Panc1 (cell line): ENCODE measurements at regions not wholly inside any gene's neighbourhood (a gene's known extent, or its start where the extent isn't known, plus 50 kb on each side); places are given as distances from the start of the nearest gene placed in this dataset.
"Not testable (repeated sequence)": the region's sequence is repeated elsewhere in the genome, so short reads cannot be mapped to it uniquely, and the experiment has no call there.

ENCODE experiments used
- ATAC-seq: fragments of 200-7000 bp; cut with Tn5 transposase; 2 replicates; pipeline ENCODE4 v1.9.1; 2020; ENCODE audit warnings: mild to moderate bottlenecking, moderate library complexity
- BruUV-seq: library from RNA; stranded (reverse); fragments of 400-500 nt; replicated peaks from 2 replicates; lab custom pipeline; 2021; lab: Mats Ljungman, UMichigan
- CTCF ChIA-PET: fragments of 300-600 bp; sonication (Branson Sonifier 250); formaldehyde crosslinking; loops from one replicate; lab custom pipeline; 2022; ENCODE audit warnings: antibody characterized with exemption; lab: Charles Lee
- POLR2A ChIA-PET: fragments of 300-600 bp; sonication (Branson Sonifier 250); formaldehyde crosslinking; loops from one replicate; lab custom pipeline; 2022; ENCODE audit warnings: antibody characterized with exemption; lab: Charles Lee
- DNase-seq: peaks from one replicate; pipeline ENCODE4 v3.0.0-alpha.2; 2010; ENCODE audit warnings: low read depth, low spot score
- H3K27ac ChIP-seq: 2 replicates; pipeline ENCODE4 v1.5.1; 2011; ENCODE audit warnings: mild to moderate bottlenecking, low read length, inconsistent platforms
- H3K27me3 ChIP-seq: fragments of 200-500 bp; sonication (Bioruptor generic); 2 replicates; pipeline ENCODE4 v1.6.0; 2014; ENCODE audit warnings: low read length, inconsistent platforms; ENCODE audit not compliant: control insufficient read depth, insufficient read depth
- H3K36me3 ChIP-seq: fragments of 200-500 bp; sonication (Bioruptor generic); 2 replicates; pipeline ENCODE4 v1.5.1; 2014; ENCODE audit warnings: inconsistent platforms, mild to moderate bottlenecking, low read length, moderate library complexity; ENCODE audit not compliant: control insufficient read depth, insufficient read depth
- H3K4me1 ChIP-seq: 2 replicates; pipeline ENCODE4 v1.5.1; 2011; ENCODE audit warnings: inconsistent platforms, mild to moderate bottlenecking, low read length, moderate library complexity; ENCODE audit not compliant: control insufficient read depth, insufficient read depth
- H3K4me3 ChIP-seq, 2 experiments: 2 replicates each; pipeline ENCODE4 v1.5.1; 2011 to 2012; ENCODE audit warnings: low read depth in 2 of 2, low read length in 2 of 2, mild to moderate bottlenecking in 2 of 2, inconsistent platforms in 1 of 2, moderate library complexity in 1 of 2
- H3K9me3 ChIP-seq: fragments of 200-500 bp; sonication (Bioruptor generic); 2 replicates; pipeline ENCODE4 v1.5.1; 2014; ENCODE audit warnings: low read depth, mild to moderate bottlenecking, inconsistent platforms, low read length, moderate library complexity; ENCODE audit not compliant: control insufficient read depth, insufficient read depth
- CTCF ChIP-seq: fragments of 450-650 bp; IDR thresholded peaks from 2 replicates; pipeline ENCODE4 v1.5.1; 2017; ENCODE audit warnings: mild to moderate bottlenecking
- POLR2AphosphoS5 ChIP-seq: IDR thresholded peaks from 2 replicates; pipeline ENCODE4 v1.6.1; 2012; ENCODE audit warnings: mild to moderate bottlenecking, low read depth, low read length, moderate library complexity
- REST ChIP-seq, 2 experiments: IDR thresholded peaks; 2 replicates each; pipeline ENCODE4 v1.6.1; 2011 to 2012; ENCODE audit warnings: low read depth in 2 of 2, control low read depth in 1 of 2, low read length in 1 of 2, mild to moderate bottlenecking in 1 of 2, moderate library complexity in 1 of 2; ENCODE audit not compliant: insufficient read depth in 1 of 2
- SIN3A ChIP-seq: IDR thresholded peaks from 2 replicates; pipeline ENCODE4 v1.6.1; 2012; ENCODE audit warnings: low read depth, mild to moderate bottlenecking, low read length, moderate library complexity, borderline replicate concordance; ENCODE audit not compliant: insufficient read depth
- TCF7L2 ChIP-seq: IDR thresholded peaks from 2 replicates; pipeline ENCODE4 v1.6.1; 2011; ENCODE audit warnings: mild to moderate bottlenecking, low read depth, low read length, inconsistent platforms
- in situ Hi-C: cut with HindIII; loops from 2 replicates; pipeline ENCODE4 v1.10.0; 2016; ENCODE audit warnings: low sequenced_read_pairs, low pct_unique_long_range_greater_than_20kb
- intact Hi-C: fragments of 100-400 bp; cut with micrococcal nuclease; formaldehyde crosslinking; loops from one replicate; pipeline ENCODE4 v1.10.0; 2022; ENCODE audit not compliant: unreplicated experiment

GRCh38 chr4:45229206-45229605 lies 502.9 kb upstream of the GNPDA2 start:
- in situ Hi-C loops (no loop called here), intact Hi-C loops (no loop called here)
- no TSS peak for BruUV-seq
- Histone ChIP-seq H3K27me3 (no peaks in the 10 kb centered on the region), H3K4me1 (no peaks in the 10 kb centered on the region), H3K4me3 (no peak overlapping the region), H3K36me3 (no peaks in the 10 kb centered on the region), H3K27ac (no peak overlapping the region), H3K9me3 (no peaks in the 10 kb centered on the region)
- CTCF ChIA-PET, result no interaction called here
- POLR2A ChIA-PET, result no interaction called here
- DNase-seq (no peak), ATAC-seq (no peak)
- TF ChIP-seq SIN3A, result no peak
- TF ChIP-seq POLR2AphosphoS5, result no peak

- Histone ChIP-seq H3K4me1 (no peaks in the 10 kb centered on the region), H3K27ac (no peak overlapping the region), H3K36me3 (no peaks in the 10 kb centered on the region), H3K4me3 (no peak overlapping the region), H3K9me3 (no peaks in the 10 kb centered on the region), H3K27me3 (no peaks in the 10 kb centered on the region)
- ChIA-PET CTCF (no interaction called here), POLR2A (no interaction called here)
- in situ Hi-C loops (no loop called here), intact Hi-C loops (no loop called here)
- ATAC-seq (no peak), DNase-seq (no peak)
- TF ChIP-seq TCF7L2 (no peak), CTCF (no peak), REST (IDR thresholded peaks at IDR 0.05; ENCODE audit: insufficient read depth in 1 of 2, low read depth in 2 of 2, low read length in 1 of 2) (no peak)
- no TSS peak for BruUV-seq
These were observed 489.7 kb upstream of the GNPDA2 start for GRCh38 chr4:45215976-45216542.

GRCh38 chr4:45208476-45208875 lies 482.1 kb upstream of the GNPDA2 start:
- POLR2A ChIA-PET, intact Hi-C loops, H3K4me1 ChIP-seq, H3K9me3 ChIP-seq, DNase-seq, H3K36me3 ChIP-seq, H3K27ac ChIP-seq, BruUV-seq, CTCF ChIA-PET, H3K4me3 ChIP-seq, ATAC-seq, in situ Hi-C loops, H3K27me3 ChIP-seq: not testable (repeated sequence)

- ATAC-seq, CTCF ChIA-PET, H3K36me3 ChIP-seq, H3K27me3 ChIP-seq, POLR2A ChIA-PET, intact Hi-C loops, H3K4me3 ChIP-seq, in situ Hi-C loops, H3K9me3 ChIP-seq, H3K27ac ChIP-seq, H3K4me1 ChIP-seq, DNase-seq, BruUV-seq: not testable (repeated sequence)
These were observed 481.5 kb upstream of the GNPDA2 start for GRCh38 chr4:45207864-45208331.

- CTCF ChIA-PET, in situ Hi-C loops: not testable (repeated sequence)
These were observed 481.0 kb upstream of the GNPDA2 start for GRCh38 chr4:45207241-45207863.

More at GRCh38 chr4:45207241-45207863, 481.0 kb upstream of the GNPDA2 start:
- POLR2A ChIA-PET, H3K27ac ChIP-seq, H3K9me3 ChIP-seq, DNase-seq, intact Hi-C loops, H3K4me3 ChIP-seq, ATAC-seq, H3K36me3 ChIP-seq, H3K4me1 ChIP-seq, BruUV-seq, H3K27me3 ChIP-seq: not testable (repeated sequence)
